GM19240 (cell line): ENCODE measurements at regions not wholly inside any gene's neighbourhood (a gene's known extent, or its start where the extent isn't known, plus 50 kb on each side); places are given as distances from the start of the nearest gene placed in this dataset.
"Not testable (repeated sequence)": the region's sequence is repeated elsewhere in the genome, so short reads cannot be mapped to it uniquely, and the experiment has no call there.

ENCODE experiments used
- DNase-seq: peaks from one replicate; pipeline ENCODE4 v3.0.0; 2011; ENCODE audit warnings: low spot score; ENCODE audit not compliant: insufficient read length

GRCh38 chrX:39398215-39398962 lies 597.1 kb downstream of the MID1IP1 start:
- DNase-seq: no peak

- no peak for DNase-seq
These were observed 597.7 kb downstream of the MID1IP1 start for GRCh38 chrX:39398963-39399261.

GRCh38 chrX:39399387-39399786 lies 598.1 kb downstream of the MID1IP1 start:
- no peak for DNase-seq

GRCh38 chrX:39401483-39402110 lies 600.3 kb downstream of the MID1IP1 start:
- no peak for DNase-seq

GRCh38 chrX:39402158-39402557 lies 600.9 kb downstream of the MID1IP1 start:
- DNase-seq: no peak

- no peak for DNase-seq
These were observed 605.5 kb downstream of the MID1IP1 start for GRCh38 chrX:39406799-39407198.

- DNase-seq: no peak
These were observed 608.1 kb downstream of the MID1IP1 start for GRCh38 chrX:39409246-39409917.

GRCh38 chrX:39414290-39414854 lies 613.1 kb downstream of the MID1IP1 start:
- DNase-seq: no peak

GRCh38 chrX:39416547-39417260 lies 615.4 kb downstream of the MID1IP1 start:
- DNase-seq: no peak

- DNase-seq: no peak
These were observed 617.0 kb downstream of the MID1IP1 start for GRCh38 chrX:39418254-39418704.

GRCh38 chrX:39418731-39419638 lies 617.7 kb downstream of the MID1IP1 start:
- no peak for DNase-seq

GRCh38 chrX:39421006-39421405 lies 619.7 kb downstream of the MID1IP1 start:
- no peak for DNase-seq

GRCh38 chrX:39425124-39425806 lies 624.0 kb downstream of the MID1IP1 start:
- no peak for DNase-seq

- no peak for DNase-seq
These were observed 624.8 kb downstream of the MID1IP1 start for GRCh38 chrX:39426101-39426500.

GRCh38 chrX:39427492-39427891 lies 626.2 kb downstream of the MID1IP1 start:
- no peak for DNase-seq

GRCh38 chrX:39427906-39428305 lies 626.6 kb downstream of the MID1IP1 start:
- DNase-seq: no peak

- DNase-seq: no peak
These were observed 629.3 kb downstream of the MID1IP1 start for GRCh38 chrX:39430551-39430950.

- no peak for DNase-seq
These were observed 630.6 kb downstream of the MID1IP1 start for GRCh38 chrX:39431893-39432292.

- DNase-seq: not testable (repeated sequence)
These were observed 633.4 kb downstream of the MID1IP1 start for GRCh38 chrX:39434671-39435070.

- not testable (repeated sequence) for DNase-seq
These were observed 635.3 kb downstream of the MID1IP1 start for GRCh38 chrX:39436538-39436937.
